ENCODE measurements at regions not wholly inside any gene's neighbourhood (a gene's known extent, or its start where the extent isn't known, plus 50 kb on each side); places are given as distances from the start of the nearest gene placed in this dataset.

- ChIA-PET CTCF (no interaction called here), POLR2A (ENCODE audit: low non-redundant PET) (no interaction called here)
These were observed 65.9 kb upstream of the LRRC3B start for GRCh38 chr3:26556637-26557036.

DNA sequence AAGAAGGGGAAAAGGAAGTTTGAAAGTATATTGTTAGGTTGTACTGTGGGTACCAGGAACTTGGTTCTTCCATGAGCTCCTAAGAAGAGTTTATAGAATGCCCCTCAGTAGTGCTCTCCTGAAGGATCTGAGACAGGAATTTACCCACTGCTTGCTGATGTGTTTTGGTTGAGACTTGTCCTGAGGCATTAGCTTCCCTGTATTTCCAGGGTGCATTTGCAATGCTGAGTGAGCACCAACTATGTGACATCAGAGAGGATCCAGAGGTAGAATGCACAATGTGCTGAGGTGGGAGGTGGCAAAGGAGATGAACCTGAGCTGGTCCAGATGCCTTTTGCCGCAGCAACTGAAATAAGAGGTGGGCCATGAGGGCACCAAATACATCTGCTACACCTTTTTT lies 64.3 kb upstream of the LRRC3B start:
- TF ChIP-seq, protein P1, sequence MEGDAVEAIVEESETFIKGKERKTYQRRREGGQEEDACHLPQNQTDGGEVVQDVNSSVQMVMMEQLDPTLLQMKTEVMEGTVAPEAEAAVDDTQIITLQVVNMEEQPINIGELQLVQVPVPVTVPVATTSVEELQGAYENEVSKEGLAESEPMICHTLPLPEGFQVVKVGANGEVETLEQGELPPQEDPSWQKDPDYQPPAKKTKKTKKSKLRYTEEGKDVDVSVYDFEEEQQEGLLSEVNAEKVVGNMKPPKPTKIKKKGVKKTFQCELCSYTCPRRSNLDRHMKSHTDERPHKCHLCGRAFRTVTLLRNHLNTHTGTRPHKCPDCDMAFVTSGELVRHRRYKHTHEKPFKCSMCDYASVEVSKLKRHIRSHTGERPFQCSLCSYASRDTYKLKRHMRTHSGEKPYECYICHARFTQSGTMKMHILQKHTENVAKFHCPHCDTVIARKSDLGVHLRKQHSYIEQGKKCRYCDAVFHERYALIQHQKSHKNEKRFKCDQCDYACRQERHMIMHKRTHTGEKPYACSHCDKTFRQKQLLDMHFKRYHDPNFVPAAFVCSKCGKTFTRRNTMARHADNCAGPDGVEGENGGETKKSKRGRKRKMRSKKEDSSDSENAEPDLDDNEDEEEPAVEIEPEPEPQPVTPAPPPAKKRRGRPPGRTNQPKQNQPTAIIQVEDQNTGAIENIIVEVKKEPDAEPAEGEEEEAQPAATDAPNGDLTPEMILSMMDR (conservative IDR thresholded peaks at IDR 0.05; ENCODE audit: low read depth) = no peak
- ChIA-PET POLR2A (ENCODE audit: low non-redundant PET) (no interaction called here), CTCF (no interaction called here)
- no peak for DNase-seq (ENCODE audit: low spot score)
- no peak overlapping the region for H3K27ac ChIP-seq

More at GRCh38 chr3:26556637-26557036, 65.9 kb upstream of the LRRC3B start:
- TF ChIP-seq, protein P1 (conservative IDR thresholded peaks at IDR 0.05; ENCODE audit: low read depth) = no peak
- DNase-seq (ENCODE audit: low spot score) = no peak
- no peak overlapping the region for H3K27ac ChIP-seq

GRCh38 chr3:26559227-26559626 lies 63.3 kb upstream of the LRRC3B start:
- CTCF ChIA-PET = no interaction called here
- POLR2A ChIA-PET (ENCODE audit: low non-redundant PET) = no interaction called here
- no peak for DNase-seq (ENCODE audit: low spot score)
- TF ChIP-seq, protein P1 (conservative IDR thresholded peaks at IDR 0.05; ENCODE audit: low read depth) = no peak
- H3K27ac ChIP-seq = no peak overlapping the region

DNA sequence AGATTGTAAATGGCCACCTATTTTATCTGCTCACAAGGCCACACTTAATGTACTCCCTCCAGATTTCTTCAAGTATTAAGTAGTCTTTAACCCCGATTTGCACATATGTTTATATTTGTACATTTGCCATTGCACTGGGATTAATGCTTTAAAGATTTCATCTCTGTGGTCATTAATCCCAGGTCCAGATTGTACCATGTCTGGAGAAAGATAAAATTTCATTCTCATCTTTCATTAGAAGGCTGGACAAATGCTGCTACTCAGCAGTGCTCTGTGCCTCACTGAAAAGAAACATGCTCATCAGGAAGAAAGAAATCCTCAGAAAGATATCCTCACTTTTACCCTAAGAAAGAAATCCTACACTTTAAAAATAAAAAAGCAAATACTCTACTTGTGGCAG lies 62.5 kb upstream of the LRRC3B start:
- TF ChIP-seq, protein P1 (conservative IDR thresholded peaks at IDR 0.05; ENCODE audit: low read depth) = no peak
- ChIA-PET CTCF (no interaction called here), POLR2A (ENCODE audit: low non-redundant PET) (no interaction called here)
- no peak overlapping the region for H3K27ac ChIP-seq
- no peak for DNase-seq (ENCODE audit: low spot score)

DNA sequence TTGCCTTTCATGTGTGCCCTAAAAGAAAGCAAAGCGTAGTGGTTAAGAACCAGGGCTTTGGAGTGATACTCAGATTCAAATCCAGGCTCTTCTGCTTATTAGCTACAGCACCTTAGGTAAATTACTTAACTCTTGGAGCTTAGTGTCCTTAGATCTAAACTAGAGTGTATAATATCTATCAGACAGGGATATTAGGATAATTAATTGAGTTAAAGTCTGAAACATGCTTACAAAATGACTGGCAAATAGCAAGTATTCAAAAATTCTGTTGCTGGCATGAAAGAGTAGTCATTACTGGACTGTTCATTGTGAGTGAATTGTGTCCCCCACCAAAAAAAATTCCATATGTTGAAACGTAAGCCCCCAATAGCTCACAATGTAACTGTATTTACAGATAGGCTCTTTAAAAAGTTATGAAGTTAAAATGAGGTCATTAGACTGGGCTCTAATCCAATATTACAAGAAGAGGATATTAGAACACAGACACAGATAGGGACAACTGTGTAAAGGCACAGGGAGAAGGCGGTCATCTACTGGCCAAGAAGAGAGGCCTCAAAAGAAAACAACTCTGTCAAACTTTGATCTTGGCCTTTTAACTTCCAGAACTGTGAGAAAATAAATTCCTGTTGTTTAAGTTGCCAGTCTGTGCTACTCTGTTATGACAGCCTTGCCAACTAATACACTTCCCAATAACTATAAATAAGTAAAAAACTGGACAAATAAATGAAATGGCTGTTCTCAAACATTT lies 60.4 kb upstream of the LRRC3B start:
- no peak for DNase-seq (ENCODE audit: low spot score)
- no peak overlapping the region for H3K27ac ChIP-seq
- ChIA-PET POLR2A (ENCODE audit: low non-redundant PET) (no interaction called here), CTCF (no interaction called here)
- TF ChIP-seq, protein P1 (conservative IDR thresholded peaks at IDR 0.05; ENCODE audit: low read depth) = no peak

All from RWPE1 (cell line).